ENCODE measurements at regions not wholly inside any gene's neighbourhood (a gene's known extent, or its start where the extent isn't known, plus 50 kb on each side); places are given as distances from the start of the nearest gene placed in this dataset.

GRCh38 chr18:61951396-61951795, 58.6 kb upstream of the RNF152 start:
- TF ChIP-seq POLR2A (IDR thresholded peaks at IDR 0.05) (no peak), EP300 (IDR thresholded peaks at IDR 0.05) (no peak), POLR2AphosphoS5 (IDR thresholded peaks at IDR 0.05) (no peak)
